ENCODE measurements at regions not wholly inside any gene's neighbourhood (a gene's known extent, or its start where the extent isn't known, plus 50 kb on each side); places are given as distances from the start of the nearest gene placed in this dataset.

DNA sequence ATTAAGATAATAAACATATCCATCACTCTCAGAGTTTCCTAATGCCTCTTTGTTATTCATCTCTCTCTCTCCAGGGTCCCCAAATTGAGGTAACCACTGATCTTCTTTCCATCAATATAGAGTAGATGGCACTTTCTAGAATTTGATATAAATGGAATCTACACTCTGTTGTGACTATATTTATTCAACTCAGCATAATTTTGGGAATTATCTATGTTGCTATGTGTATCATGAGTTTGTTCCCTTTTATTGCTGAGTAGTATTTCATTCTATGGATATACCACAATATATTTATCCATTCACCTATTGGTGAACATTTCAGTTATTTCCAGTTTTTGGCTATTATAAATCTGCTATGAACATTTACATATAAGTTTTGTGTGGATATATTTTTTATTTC is 230.7 kb downstream of the HLX start:
- TF ChIP-seq, protein P1, sequence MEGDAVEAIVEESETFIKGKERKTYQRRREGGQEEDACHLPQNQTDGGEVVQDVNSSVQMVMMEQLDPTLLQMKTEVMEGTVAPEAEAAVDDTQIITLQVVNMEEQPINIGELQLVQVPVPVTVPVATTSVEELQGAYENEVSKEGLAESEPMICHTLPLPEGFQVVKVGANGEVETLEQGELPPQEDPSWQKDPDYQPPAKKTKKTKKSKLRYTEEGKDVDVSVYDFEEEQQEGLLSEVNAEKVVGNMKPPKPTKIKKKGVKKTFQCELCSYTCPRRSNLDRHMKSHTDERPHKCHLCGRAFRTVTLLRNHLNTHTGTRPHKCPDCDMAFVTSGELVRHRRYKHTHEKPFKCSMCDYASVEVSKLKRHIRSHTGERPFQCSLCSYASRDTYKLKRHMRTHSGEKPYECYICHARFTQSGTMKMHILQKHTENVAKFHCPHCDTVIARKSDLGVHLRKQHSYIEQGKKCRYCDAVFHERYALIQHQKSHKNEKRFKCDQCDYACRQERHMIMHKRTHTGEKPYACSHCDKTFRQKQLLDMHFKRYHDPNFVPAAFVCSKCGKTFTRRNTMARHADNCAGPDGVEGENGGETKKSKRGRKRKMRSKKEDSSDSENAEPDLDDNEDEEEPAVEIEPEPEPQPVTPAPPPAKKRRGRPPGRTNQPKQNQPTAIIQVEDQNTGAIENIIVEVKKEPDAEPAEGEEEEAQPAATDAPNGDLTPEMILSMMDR (IDR thresholded peaks at IDR 0.05): no peak
- no peak for TF ChIP-seq ZFX (IDR thresholded peaks at IDR 0.05; ENCODE audit: borderline replicate concordance)
